B cell (primary cell): ENCODE measurements at regions not wholly inside any gene's neighbourhood (a gene's known extent, or its start where the extent isn't known, plus 50 kb on each side); places are given as distances from the start of the nearest gene placed in this dataset.

Experiments
- CTCF ChIP-seq: fragments of 200-600 bp; IDR thresholded peaks from one replicate; pipeline ENCODE4 v1.8.0; 2022; ENCODE audit warnings: antibody characterized with exemption, mild to moderate bottlenecking
- EZH2 ChIP-seq: IDR thresholded peaks from 2 replicates; pipeline ENCODE4 v1.6.1; 2012; ENCODE audit warnings: borderline replicate concordance, low read depth, mild to moderate bottlenecking, moderate library complexity, low read length; ENCODE audit not compliant: insufficient read depth, poor library complexity, severe bottlenecking

GRCh38 chr1:175265091-175265490 lies 72.5 kb upstream of the KIAA0040 start:
- TF ChIP-seq CTCF (no peak), EZH2 (no peak)
